8988T (cell line): ENCODE measurements at regions not wholly inside any gene's neighbourhood (a gene's known extent, or its start where the extent isn't known, plus 50 kb on each side); places are given as distances from the start of the nearest gene placed in this dataset.

Source experiments
- DNase-seq: peaks from one replicate; pipeline ENCODE4 v3.0.0; 2011

- no peak for DNase-seq
Measured at GRCh38 chr9:115632391-115632790, 514.4 kb upstream of the TNC start.

GRCh38 chr9:115633104-115633503 lies 515.1 kb upstream of the TNC start:
- no peak for DNase-seq

DNA sequence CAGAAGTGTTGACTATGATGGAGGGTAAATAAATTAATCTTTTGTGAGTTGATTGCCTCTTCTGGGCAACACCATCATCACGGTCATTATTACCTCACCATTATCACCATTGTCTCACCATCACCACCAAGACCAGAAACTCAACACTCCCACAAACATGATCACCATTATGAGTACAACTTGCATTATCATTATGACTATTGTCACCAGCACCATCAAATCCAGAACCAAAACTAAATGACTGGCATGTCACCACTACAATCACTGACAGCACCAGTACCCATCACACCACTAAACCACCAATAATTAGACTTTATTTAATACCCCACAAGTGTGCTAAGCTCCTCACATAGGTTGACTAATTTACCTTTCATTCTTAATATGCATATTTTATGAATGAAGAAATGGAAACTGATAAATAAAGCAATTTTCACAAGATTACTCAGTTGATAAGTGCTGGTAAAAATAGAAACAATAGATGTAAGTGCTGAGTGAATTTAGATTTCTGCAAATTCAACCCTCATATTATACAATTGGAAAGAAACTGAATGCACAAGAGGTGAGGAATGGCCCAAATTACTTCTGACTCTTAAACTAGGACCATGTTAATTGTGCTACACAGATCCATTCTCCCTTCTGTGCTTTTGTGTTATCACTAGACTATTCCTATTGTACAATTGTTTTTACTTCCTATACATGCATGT lies 517.8 kb upstream of the PAPPA start:
- DNase-seq, result no peak

DNA sequence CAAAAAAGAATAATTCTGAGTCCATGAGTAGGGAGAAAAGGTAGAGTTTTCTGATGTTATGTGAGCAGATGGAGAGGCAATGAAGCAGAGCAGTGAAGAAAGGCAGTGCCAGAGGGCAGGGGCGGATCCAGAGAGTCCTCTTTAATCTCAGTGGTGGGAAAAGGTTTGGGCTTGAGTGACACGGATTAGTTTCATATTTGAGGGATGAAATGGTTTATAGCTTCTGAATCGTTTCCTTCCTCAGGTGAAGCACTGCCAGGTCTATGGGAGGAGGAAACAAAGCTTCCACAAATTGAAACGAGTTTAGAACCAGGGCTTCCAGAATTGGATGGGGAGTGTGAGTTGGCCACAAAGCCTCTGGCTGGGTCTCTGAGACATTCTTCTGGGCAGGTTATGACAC lies 517.0 kb upstream of the PAPPA start:
- no peak for DNase-seq

- DNase-seq, result no peak
Measured at GRCh38 chr9:115637661-115638060, 515.9 kb upstream of the PAPPA start.

- no peak for DNase-seq
Measured at GRCh38 chr9:115640887-115641286, 512.7 kb upstream of the PAPPA start.

DNA sequence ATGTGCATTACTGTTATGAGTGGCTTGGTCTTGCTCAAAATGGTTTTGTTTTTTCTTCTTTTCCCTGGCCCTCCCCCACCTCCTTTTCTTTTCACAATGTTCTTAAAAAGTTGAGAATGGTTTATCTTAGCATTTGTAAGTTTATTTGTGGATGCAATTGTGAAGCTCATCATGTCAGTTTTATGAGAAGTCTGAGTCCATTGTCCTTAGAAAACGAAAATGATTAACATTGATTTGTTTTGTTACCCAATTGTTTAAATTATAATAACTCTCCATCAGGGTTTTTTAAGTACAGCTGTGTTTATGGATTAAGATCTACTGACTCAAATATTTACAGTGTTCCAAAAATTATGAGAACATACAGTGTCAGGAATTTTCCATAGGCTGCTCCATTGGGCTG lies 511.3 kb upstream of the PAPPA start:
- no peak for DNase-seq

DNA sequence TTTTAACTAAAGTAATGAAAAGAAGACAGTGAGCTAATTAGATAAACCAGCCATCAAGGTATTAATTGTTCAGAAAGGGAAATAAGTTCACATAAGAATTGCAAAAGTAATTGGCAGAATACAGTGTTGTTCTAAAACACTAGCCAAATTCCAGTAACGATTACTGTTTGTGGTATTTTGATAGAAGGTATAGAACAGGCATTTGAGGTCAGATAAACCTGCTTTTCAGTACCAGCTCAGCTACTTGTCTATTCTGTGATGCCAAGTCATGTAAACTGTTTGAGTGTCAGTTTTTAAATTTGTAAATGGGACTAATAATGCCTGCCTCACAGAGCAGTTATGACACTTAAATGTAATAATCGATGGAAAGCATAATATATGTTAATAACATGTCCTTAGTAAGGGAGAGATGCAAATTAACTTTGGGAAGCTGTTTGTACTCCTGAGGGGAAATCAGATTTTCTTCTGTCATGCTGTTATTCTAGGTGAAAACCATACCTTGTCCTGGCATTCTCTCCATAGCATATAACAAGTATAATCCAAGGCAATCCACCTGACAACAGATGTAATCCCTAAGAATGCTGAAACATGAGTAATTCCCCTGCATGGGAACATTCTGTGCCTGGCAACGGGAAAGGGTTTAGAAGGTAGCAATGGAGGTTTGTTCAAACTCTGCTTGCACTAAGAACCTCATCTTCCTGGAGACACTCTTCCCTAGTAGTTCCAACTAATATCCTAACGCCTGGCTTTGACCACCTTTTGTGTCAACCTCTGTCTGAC lies 509.5 kb upstream of the PAPPA start:
- no peak for DNase-seq

- no peak for DNase-seq
Measured at GRCh38 chr9:115649991-115650472, 503.6 kb upstream of the PAPPA start.

- DNase-seq, result no peak
Measured at GRCh38 chr9:115650768-115651167, 502.8 kb upstream of the PAPPA start.

GRCh38 chr9:115651461-115651860 lies 502.1 kb upstream of the PAPPA start:
- no peak for DNase-seq

DNA sequence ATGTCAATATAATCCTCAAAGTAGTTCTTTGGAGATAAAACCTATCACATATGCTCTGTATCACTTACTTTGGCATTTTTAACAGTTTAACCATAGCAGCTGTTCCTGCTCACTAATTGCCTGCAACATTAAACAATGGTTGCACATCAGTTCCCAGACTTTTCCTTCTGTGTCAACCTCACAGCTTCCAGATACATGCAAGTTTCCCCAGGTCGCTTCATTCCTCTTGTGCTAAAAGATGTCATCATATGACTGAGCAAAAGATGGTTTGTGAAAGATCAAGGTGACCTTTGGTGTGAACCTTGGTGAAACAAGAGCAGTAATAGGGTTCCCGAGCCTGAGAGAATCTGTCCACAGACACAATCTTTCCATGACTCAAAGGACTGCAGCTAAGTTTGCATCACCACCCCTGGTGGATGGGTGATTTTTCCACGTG lies 500.4 kb upstream of the PAPPA start:
- DNase-seq, result no peak

DNA sequence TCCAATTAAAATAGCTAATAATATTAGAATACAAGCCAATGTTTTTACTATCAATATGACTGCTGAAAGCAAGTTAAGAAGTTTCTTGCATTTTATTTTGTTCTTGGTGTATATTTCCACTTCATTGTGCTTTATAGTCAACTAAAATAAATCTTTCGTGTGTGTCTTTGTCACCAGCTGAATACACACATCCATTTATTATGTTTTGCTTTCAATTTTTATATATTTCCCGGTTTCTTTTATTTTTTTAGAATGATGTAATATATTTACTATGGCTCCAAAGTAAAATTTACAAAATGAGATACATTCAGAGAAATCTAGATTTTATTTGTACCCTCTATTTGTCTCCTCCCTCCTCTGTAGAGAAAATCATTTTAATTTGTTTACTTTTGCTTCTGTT lies 495.9 kb upstream of the PAPPA start:
- no peak for DNase-seq

GRCh38 chr9:115665519-115665918 lies 488.1 kb upstream of the PAPPA start:
- no peak for DNase-seq

GRCh38 chr9:115668521-115668920 lies 485.1 kb upstream of the PAPPA start:
- no peak for DNase-seq

DNA sequence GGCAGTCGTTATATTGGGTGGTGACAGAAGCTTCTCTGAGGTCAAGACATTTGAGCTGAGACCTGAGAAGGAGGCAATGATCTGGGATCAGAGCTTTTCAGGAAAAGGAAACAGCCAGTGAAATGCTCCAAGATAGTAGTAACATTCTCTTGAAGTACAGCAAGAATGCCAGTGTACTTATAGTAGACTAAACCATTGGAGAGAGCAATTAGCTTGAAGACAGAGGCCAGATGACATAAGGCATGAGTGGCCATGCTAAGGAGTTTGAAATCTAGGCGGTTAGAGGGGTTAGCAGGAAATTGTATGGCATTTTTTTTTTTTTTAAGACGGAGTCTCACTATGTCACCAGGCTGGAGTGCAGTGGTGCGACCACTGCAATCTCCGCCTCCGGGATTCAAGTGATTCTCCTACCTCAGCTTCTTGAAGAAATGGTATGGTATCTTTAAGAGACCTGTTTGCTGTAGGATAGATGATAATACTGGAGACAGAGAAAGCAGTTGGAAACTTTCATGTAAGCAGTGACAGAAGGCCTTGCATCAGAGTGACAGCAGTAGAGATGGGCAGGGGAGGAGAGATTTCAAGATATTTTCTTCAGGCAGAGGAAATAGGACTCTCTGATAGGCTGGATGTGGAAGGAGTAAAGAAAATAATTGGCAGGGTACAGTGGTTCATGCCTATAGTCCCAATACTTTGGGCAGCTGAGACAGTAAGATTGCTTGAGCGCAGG lies 482.2 kb upstream of the PAPPA start:
- DNase-seq, result no peak

GRCh38 chr9:115671963-115672305 lies 481.7 kb upstream of the PAPPA start:
- no peak for DNase-seq

DNA sequence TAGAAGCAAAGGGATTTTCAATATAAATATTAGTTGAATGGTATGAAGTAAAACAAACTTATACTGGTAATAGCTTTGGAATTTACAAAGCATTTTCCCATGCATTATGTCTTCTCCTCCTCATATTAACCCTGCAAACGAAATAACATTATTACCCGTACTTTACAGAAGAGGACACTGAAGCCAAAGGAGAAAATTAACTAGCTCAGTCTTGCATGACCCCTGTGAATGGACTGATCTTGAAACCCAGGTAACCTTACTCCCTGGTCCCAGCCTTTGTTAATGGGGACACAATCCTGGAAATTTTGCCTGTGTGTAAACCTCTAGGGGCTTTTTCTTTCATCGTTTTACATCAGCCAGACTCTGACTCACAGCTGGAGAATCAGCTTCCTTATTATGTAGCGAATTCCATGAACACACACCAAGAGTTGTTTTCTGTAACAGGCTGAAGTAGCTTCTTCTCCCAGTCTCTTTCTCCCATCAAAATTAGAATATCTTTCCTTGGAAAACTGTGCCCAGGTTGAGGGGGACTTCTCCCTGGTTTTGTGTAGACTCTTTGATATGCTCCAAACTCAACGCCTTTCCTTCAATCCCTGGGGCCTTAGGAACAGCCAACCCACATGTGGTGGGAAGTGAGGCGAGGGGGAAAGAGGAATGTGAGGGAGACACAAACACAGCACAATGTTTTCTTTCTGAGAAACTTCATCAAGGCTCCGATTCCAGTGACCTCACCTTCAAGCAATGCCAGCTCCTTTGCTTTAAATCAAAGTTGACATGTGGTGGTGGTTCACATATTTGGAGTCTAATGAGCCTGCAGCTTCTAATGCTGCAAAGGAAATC lies 480.9 kb upstream of the PAPPA start:
- DNase-seq, result no peak

- no peak for DNase-seq
Measured at GRCh38 chr9:115673599-115673998, 480.0 kb upstream of the PAPPA start.

GRCh38 chr9:115674091-115674490 lies 479.5 kb upstream of the PAPPA start:
- DNase-seq, result no peak

DNA sequence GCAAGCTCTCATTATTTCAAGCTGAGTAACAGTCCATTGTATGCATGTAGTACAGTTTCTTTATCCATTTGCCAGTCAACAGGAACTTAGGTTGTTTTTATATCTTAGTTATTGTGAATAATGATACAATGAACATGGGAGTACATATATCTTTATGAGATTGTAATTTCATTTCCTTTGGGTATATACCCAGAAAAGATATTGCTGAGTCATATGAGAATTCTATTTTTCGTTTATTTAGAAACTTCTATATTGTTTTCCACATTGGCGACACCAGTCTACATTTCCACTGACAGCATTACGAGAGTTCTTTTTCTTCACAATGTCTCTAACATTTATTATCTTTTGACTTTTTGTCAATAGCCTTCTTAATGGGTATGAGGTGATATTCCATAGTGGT lies 477.8 kb upstream of the PAPPA start:
- DNase-seq, result no peak

DNA sequence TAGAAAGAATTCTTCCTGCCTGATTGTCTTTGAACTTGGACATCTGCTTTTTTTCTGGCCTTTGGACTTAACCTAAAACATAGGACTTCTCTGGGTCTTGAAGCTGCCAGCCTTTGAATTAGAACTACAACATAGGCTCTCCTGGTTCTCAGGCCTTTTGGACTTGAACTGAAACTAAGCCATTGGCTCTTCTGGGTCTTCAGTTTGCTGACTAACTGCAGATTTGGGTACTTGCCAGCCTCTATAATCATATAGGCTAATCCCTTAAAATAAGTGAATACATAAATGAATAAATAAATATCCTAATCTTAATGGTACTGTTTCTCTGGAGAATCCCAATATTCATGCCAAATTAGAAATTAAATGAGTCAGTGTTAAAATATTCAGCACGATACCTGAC lies 473.4 kb upstream of the PAPPA start:
- DNase-seq, result no peak

- DNase-seq, result no peak
Measured at GRCh38 chr9:115681585-115681984, 472.0 kb upstream of the PAPPA start.
